ENCODE measurements at regions not wholly inside any gene's neighbourhood (a gene's known extent, or its start where the extent isn't known, plus 50 kb on each side); places are given as distances from the start of the nearest gene placed in this dataset.
"Not testable (repeated sequence)": the region's sequence is repeated elsewhere in the genome, so short reads cannot be mapped to it uniquely, and the experiment has no call there.

DNA sequence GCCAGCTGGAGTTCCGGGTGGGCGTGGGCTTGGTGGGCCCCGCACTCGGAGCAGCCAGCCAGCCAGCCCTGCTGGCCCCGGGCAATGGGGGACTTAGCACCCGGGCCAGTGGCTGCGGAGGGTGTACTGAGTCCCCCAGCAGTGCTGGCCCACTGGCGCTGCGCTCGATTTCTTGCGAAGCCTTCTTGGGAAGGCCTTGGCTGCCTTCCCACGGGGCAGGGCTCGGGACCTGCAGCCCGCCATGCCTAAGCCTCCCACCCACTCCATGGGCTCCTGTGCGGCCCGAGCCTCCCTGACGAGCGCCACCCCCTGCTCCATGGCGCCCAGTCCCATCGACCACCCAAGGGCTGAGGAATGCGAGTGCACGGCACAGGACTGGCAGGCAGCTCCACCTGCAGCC lies 321.6 kb downstream of the SH2D4B start:
- not testable (repeated sequence) for DNase-seq (ENCODE audit: low read depth)

- DNase-seq (ENCODE audit: low read depth), result no peak
Measured at GRCh38 chr10:80860719-80861118, 323.0 kb downstream of the SH2D4B start.

GRCh38 chr10:80861882-80862281 lies 324.2 kb downstream of the SH2D4B start:
- DNase-seq (ENCODE audit: low read depth), result no peak

GRCh38 chr10:80870282-80870681 lies 332.6 kb downstream of the SH2D4B start:
- no peak for DNase-seq (ENCODE audit: low read depth)

GRCh38 chr10:80871083-80871482 lies 333.4 kb downstream of the SH2D4B start:
- no peak for DNase-seq (ENCODE audit: low read depth)

DNA sequence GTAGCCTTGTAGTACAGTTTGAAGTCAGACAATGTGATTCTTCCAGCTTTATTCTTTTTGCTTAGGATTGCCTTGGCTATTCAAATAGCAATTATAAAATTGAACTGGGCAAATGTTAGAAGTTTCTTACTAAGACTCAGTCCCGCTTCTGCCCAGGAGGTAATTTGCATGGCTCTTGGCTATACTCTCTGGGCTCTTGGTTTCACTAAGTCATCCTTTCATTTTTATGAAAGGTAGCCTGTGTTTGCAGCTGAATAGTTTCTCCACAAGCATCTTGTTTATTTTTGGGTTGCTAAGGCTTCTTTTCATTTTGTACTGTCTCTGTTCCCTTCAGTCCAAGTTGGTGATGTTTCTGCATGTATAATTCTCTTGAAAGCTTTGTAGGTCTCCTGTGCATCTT lies 340.6 kb downstream of the SH2D4B start:
- no peak for DNase-seq (ENCODE audit: low read depth)

DNA sequence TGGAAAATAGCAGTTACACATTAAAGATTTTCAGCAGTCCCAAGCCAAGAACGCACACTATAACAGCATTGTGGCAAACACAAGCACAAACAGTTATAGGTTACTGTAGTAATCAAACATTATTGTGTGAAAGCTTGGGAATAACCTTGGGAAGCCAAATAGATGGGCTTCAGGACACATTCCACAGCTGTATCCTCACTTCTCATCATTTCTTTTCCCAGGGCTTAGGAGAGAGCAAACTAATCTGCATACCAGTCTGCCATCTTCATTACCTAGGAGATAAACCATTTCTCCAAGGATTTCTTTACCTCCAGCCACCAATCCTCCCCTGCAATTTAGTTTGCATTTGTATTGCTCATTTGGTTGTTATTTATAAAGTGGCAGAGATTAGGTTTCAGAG lies 352.4 kb downstream of the SH2D4B start:
- DNase-seq (ENCODE audit: low read depth), result no peak

DNA sequence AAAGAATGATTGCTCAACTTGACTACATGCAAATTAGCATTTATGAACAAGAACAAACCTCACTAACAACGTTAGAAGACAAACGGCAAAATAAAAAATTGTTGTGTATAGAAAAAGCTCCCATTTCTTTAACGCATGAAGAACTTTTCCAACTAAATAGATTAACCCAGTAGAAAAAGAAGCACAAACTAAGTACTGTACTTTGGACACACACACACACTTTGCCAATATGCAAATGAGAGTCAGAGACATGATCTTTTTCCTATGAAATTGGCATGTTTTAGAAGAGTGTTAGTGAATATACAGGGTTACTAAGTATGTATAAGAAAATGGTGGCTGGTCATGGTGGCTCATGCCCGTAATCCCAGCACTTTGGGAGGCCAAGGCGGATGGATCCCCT lies 355.6 kb downstream of the SH2D4B start:
- no peak for DNase-seq (ENCODE audit: low read depth)

GRCh38 chr10:80894311-80894791 lies 356.6 kb downstream of the SH2D4B start:
- no peak for DNase-seq (ENCODE audit: low read depth)

DNA sequence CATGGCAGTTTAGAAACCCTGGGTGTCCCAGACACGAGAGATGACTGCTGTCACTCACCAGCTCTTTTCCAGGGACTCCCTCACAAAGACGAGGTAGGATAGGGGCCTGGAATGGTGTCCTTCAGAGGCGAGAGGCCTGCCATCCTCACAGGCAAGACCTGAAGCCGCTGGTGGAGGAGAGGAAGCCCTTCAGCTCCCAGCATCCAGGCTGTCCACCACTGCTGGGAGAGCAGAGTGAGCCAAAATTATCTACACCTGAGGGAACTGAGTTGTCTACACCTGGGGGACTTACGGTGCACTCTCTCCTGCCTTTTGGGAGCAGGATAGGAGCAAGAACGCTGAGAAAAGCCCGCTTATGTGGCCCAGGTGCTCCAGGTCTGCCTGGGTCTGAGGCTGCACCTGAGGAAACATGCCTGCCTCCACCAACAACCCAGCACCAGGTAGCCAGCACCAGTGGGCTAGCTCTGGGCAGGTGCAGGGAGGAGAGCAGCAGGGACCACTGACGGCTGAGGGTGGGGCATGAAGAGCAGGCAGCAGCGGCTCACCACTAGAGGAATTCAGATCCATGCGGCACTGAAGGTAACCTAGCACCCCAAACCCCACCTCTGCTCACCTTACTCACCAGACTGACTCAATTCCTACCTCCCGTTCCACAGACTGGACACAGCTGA lies 357.2 kb downstream of the SH2D4B start:
- DNase-seq (ENCODE audit: low read depth), result no peak

DNA sequence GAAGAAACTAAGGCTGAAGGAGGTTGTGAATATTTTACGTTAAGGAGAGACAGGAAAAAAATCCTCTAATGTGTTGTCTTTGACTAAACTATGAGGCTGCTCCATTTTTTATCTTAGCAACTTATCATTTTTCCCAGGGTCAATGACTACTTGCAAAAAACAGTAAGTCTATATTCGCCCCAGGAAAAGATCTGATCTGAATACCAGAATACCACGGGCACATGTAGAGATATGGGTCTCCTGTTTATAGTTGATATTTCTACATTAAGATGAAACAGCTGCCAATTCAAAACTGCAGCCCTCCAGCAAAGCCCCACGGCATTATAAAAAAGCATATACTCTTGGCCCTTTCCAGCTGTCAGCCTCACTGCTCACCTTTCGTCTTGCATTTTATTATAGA lies 358.4 kb downstream of the SH2D4B start:
- DNase-seq (ENCODE audit: low read depth), result no peak

- DNase-seq (ENCODE audit: low read depth), result no peak
Measured at GRCh38 chr10:80896959-80897358, 359.3 kb downstream of the SH2D4B start.

GRCh38 chr10:80900661-80901060 lies 363.0 kb downstream of the SH2D4B start:
- DNase-seq (ENCODE audit: low read depth), result no peak

GRCh38 chr10:80908611-80909010 lies 370.9 kb downstream of the SH2D4B start:
- DNase-seq (ENCODE audit: low read depth), result no peak

DNA sequence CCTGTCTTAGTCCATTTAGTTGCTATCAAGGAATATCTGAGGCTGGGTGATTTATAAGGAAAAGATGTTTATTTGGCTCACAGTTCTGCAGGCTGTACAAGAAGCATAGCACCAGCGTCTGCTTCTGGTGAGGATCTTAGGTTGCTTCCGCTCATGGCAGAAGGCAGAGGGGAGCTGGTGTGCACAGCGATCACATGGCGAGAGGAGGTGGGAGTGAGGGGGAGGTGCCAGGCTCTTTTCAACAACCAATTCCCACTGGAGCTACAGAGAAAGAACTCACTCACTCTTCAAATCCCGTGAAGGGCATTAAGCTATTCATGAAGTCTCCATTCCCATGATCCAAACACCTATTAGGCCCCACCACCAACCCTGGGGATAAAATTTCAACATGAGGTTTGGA lies 371.6 kb downstream of the SH2D4B start:
- no peak for DNase-seq (ENCODE audit: low read depth)

DNA sequence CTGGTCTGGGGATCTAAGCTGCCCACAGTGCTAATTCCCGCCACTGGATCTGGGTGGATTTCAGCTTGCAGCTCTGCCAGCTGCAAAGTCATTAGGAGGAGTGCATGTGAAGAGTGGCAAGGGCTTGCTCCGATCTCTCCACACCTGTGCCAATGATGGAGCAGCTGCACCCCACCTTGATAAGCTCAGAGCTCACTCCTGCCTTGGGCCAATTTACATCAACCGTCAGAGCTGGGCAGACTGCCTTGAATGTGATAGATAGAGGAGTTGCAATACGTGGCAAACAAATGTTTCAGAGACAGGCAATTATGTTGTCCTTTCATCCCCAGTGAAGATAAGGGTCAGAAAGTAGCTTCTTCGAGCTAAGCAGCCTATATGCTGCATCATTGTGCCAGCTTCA lies 379.9 kb downstream of the SH2D4B start:
- DNase-seq (ENCODE audit: low read depth), result no peak

DNA sequence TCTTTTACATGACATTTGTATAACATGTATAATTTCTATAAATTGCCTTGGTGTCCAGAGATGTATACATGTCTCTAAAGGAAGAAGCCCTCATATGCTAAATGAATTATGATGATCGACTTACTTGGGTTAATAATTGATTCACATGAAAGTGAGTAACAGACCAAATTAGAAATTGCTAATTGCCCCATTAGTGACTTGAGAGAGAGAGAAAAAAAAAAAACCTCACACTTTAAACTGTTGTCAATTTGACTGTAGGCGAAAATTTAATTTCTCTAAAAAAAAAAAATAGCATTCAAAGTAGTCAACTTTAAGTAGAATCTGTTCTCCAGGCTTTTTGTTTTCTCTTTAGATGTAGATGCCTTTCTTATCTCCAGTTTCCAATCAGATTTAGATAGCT lies 383.3 kb downstream of the SH2D4B start:
- DNase-seq (ENCODE audit: low read depth), result no peak

- peak; percentile 0 for DNase-seq (ENCODE audit: low read depth)
Measured at GRCh38 chr10:80924063-80924952, 386.6 kb downstream of the SH2D4B start.

- no peak for DNase-seq (ENCODE audit: low read depth)
Measured at GRCh38 chr10:80927419-80928078, 389.8 kb downstream of the SH2D4B start.

GRCh38 chr10:80938903-80939302 lies 401.2 kb downstream of the SH2D4B start:
- no peak for DNase-seq (ENCODE audit: low read depth)

DNA sequence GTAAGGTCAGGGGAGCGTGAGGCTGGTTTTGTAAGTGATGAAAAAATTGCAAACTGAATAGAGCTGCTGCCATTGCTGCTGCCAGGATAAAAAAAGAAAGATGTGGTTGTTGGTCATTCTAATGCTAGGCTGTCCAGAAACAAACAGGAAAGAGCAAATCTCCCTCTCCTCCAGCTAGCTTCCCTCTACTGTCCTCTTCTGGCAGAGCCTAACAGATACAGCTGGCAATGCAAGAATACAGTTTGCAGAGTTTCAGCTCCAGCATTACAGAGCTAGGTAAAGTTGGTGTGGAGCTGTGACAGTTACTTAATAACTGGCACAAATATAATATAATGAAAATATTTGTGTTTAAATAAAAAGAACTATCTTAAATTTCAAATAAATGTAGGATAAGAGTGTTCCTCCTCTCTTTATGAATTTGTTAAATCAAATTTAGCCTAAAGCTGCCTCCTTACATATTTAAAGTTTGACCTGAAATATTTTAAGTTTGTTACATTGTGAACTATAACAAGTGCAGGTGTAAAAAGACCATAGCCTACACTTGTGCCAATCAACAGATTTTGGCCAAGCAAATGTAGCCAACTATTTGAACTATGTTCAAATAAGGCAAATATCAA lies 407.7 kb downstream of the SH2D4B start:
- no peak for DNase-seq (ENCODE audit: low read depth)

GRCh38 chr10:80946073-80946472 lies 408.4 kb downstream of the SH2D4B start:
- no peak for DNase-seq (ENCODE audit: low read depth)
